Naive B cell (primary cell): ENCODE measurements at regions not wholly inside any gene's neighbourhood (a gene's known extent, or its start where the extent isn't known, plus 50 kb on each side); places are given as distances from the start of the nearest gene placed in this dataset.
"Not testable (repeated sequence)": the region's sequence is repeated elsewhere in the genome, so short reads cannot be mapped to it uniquely, and the experiment has no call there.

Experiments
- ATAC-seq, 2 donors: fragments of 150-1000 bp; cut with Tn5 transposase; 2 replicates each; pipeline ENCODE4 v1.10.0; 2021; ENCODE audit warnings: low read depth in 2 of 2, mild to moderate bottlenecking in 2 of 2, moderate library complexity in 2 of 2
- DNase-seq: peaks from one replicate; pipeline ENCODE4 v3.0.0; 2022
- H3K27ac Mint-ChIP-seq, 6 donors: one replicate each; pipeline ENCODE4 v1.8.0; 2020 to 2022; ENCODE audit warnings: mild to moderate bottlenecking in 6 of 6, mixed read lengths in 6 of 6, moderate library complexity in 5 of 6, inconsistent platforms in 2 of 6
- H3K27me3 Mint-ChIP-seq, 3 donors: one replicate each; pipeline ENCODE4 v1.8.0; 2021 to 2022; ENCODE audit warnings: mixed read lengths in 3 of 3, mild to moderate bottlenecking in 1 of 3
- H3K36me3 Mint-ChIP-seq, 2 donors: one replicate each; pipeline ENCODE4 v1.8.0; 2020 to 2022; ENCODE audit warnings: mixed read lengths in 2 of 2, inconsistent platforms in 1 of 2, mild to moderate bottlenecking in 1 of 2
- H3K4me1 Mint-ChIP-seq, 3 donors: one replicate each; pipeline ENCODE4 v1.8.0; 2020 to 2022; ENCODE audit warnings: mixed read lengths in 3 of 3, inconsistent platforms in 1 of 3, mild to moderate bottlenecking in 1 of 3, moderate library complexity in 1 of 3
- H3K4me3 Mint-ChIP-seq, 8 donors: one replicate each; pipeline ENCODE4 v1.8.0; 2020 to 2022; ENCODE audit warnings: mild to moderate bottlenecking in 8 of 8, mixed read lengths in 8 of 8, moderate library complexity in 8 of 8, inconsistent platforms in 2 of 8
- H3K9me3 Mint-ChIP-seq, 7 donors: one replicate each; pipeline ENCODE4 v1.8.0; 2020 to 2022; ENCODE audit warnings: mixed read lengths in 7 of 7, mild to moderate bottlenecking in 5 of 7, inconsistent platforms in 2 of 7, moderate library complexity in 1 of 7

DNA sequence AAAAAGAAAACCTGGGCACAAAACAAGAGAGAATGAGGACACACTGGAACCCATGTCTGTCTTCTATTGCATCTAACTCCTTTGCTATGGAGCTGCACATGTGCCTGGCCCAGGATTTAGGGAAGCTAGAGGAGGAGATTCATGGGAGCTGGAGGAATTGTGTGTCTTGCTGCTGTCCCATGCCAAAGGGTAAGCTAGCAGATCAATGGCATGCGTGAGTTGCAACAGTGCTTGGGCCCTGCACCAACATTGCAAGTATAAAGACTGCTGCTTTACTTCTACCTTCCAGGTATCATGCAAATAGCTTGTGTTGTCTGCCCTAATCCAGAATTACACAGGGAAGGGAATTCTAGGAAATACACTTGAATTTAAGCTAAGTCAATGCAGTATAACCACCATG is 196.4 kb upstream of the IGF1 start:
- H3K4me3 Mint-ChIP-seq = no peak overlapping the region
- peaks cover 7 to 10% of the 10 kb centered on the region in 2 donors for H3K36me3 Mint-ChIP-seq
- H3K4me1 Mint-ChIP-seq = no peaks in the 10 kb centered on the region
- H3K9me3 Mint-ChIP-seq = peaks cover 8 to 35% (median 15%) of the 10 kb centered on the region in 7 donors
- peaks cover 11 to 25% (median 19%) of the 10 kb centered on the region in 3 donors for H3K27me3 Mint-ChIP-seq
- ATAC-seq (no peak), DNase-seq (no peak)
- no peak overlapping the region for H3K27ac Mint-ChIP-seq

DNA sequence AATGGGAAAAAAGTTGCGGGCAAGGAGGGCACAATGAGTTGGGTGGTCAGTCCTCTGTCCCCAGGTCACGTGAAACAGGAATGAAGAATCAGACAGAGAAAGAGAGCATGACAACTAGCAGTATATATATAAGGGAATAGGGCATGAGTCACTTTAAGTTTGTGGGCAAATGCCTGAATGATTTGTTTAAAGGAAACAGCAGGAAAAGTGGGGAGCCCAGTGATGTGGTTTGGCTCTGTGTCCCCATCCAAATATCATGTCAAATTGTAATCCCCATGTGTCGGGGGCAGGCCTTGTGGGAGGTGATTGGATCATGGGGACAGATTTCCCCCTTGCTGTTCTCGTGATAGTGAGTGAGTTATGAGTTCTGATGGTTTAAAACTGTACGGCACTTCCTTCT is 195.3 kb upstream of the IGF1 start:
- Mint-ChIP-seq H3K9me3 (peaks cover 8 to 36% (median 15%) of the 10 kb centered on the region in 7 donors), H3K36me3 (peaks cover 7 to 10% of the 10 kb centered on the region in 2 donors)

DNA sequence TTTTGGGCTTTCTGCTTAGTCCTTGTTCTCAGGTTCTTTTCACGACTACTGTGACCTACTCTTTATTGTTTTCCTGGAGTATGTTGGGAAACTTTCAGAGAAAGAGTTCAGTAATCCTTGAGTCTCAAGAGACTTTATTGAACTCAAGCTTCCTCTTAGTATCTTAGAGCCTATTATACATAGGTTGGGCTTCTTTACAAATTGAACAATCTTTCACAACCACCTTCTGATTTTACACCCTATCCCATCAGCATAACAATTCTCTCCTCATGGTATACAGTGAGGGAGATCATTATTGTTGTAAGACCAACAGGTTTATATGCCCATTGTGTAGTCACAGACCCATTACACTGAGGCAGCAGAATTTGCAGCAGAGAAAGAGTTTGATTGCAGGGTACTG is 193.2 kb upstream of the IGF1 start:
- Mint-ChIP-seq H3K4me3 (no peak overlapping the region), H3K36me3 (peaks cover 7 to 10% of the 10 kb centered on the region in 2 donors), H3K27ac (no peak overlapping the region), H3K27me3 (peaks cover 14 to 36% (median 22%) of the 10 kb centered on the region in 3 donors), H3K9me3 (peaks cover 8 to 28% (median 13%) of the 10 kb centered on the region in 7 donors), H3K4me1 (no peaks in the 10 kb centered on the region)
- DNase-seq (no peak), ATAC-seq (no peak)

More for the DNA sequence above, 195.3 kb upstream of the IGF1 start:
- Mint-ChIP-seq H3K27me3 (peaks cover 8 to 31% (median 19%) of the 10 kb centered on the region in 3 donors), H3K4me3 (no peak overlapping the region), H3K27ac (peak overlapping the region in 2 of 6 donors; percentile 5 to 29), H3K4me1 (no peaks in the 10 kb centered on the region)
- DNase-seq (no peak), ATAC-seq (no peak)

DNA sequence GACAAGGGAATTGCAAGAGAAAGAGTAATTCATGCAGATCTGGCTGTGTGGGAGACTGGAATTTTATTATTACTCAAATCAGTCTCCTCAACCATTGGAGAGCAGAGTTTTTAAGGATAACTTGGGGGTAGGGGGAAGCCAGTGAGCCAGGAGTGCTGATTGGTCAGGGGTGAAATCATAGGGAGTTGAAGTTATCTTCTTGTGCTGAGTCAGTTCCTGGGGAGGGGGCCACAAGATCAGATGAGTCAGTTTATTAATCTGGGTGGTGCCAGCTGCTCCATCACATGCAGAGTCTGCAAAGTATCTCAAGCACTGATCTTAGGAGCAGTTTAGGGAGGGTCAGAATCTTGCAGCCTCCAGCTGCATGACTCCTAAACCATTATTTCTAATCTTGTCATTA is 191.8 kb upstream of the IGF1 start:
- not testable (repeated sequence) for ATAC-seq, H3K4me1 Mint-ChIP-seq, H3K4me3 Mint-ChIP-seq, H3K36me3 Mint-ChIP-seq, DNase-seq
- Mint-ChIP-seq H3K27ac (peak overlapping the region in 1 of 6 donors; percentile 34), H3K9me3 (peaks cover 7 to 26% (median 13%) of the 10 kb centered on the region in 7 donors), H3K27me3 (peaks cover 23 to 48% (median 24%) of the 10 kb centered on the region in 3 donors)

DNA sequence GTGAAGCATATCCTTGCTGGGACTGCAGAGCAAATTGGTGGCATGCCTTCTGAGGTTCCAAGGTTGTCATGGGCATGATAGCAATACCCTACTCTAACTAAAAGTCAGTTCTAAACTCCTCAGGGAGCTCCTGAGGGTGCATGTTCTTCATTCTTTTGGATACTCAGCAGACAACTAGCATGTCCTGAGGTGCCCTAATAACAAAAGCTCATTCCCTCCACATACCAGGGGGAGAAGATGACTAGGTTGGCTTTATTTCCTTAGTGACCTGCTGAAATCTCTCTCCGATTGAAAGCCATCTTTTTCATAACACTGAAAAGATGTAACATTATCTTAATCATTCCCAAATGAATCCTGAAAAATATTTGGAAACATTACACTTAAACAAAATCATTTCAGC is 188.7 kb upstream of the IGF1 start:
- no peak for ATAC-seq
- H3K27me3 Mint-ChIP-seq = peaks cover 30 to 46% (median 40%) of the 10 kb centered on the region in 3 donors
- H3K36me3 Mint-ChIP-seq = peaks cover 7 to 8% of the 10 kb centered on the region in 2 donors
- no peaks in the 10 kb centered on the region for H3K4me1 Mint-ChIP-seq
- no peak for DNase-seq
- no peak overlapping the region for H3K4me3 Mint-ChIP-seq
- H3K9me3 Mint-ChIP-seq = peaks cover 6 to 19% (median 10%) of the 10 kb centered on the region in 7 donors
- no peak overlapping the region for H3K27ac Mint-ChIP-seq

DNA sequence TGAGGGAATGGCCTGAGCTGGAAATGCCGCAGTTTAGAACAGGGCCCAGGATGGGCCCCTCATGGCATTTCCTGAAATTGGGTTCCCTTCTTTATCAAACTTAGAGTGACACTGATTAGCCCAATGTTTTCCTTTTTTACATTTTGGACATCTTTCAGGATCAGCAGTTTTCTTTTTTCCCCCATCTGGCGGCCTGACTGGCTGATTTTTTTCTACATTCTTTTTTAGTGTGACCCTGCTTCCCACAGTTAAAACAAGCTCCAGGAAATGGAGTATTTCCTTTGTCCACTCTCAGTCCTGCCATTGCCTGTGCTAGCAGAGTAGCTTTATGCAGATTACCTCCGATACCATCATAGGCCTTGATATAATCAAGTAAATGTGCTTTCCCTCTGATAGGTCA is 185.8 kb upstream of the IGF1 start:
- not testable (repeated sequence) for ATAC-seq, H3K4me3 Mint-ChIP-seq, DNase-seq, H3K36me3 Mint-ChIP-seq, H3K4me1 Mint-ChIP-seq, H3K27ac Mint-ChIP-seq
- H3K9me3 Mint-ChIP-seq = peaks cover 0 to 17% (median 0%) of the 10 kb centered on the region in 7 donors
- peaks cover 41 to 50% (median 44%) of the 10 kb centered on the region in 3 donors for H3K27me3 Mint-ChIP-seq

DNA sequence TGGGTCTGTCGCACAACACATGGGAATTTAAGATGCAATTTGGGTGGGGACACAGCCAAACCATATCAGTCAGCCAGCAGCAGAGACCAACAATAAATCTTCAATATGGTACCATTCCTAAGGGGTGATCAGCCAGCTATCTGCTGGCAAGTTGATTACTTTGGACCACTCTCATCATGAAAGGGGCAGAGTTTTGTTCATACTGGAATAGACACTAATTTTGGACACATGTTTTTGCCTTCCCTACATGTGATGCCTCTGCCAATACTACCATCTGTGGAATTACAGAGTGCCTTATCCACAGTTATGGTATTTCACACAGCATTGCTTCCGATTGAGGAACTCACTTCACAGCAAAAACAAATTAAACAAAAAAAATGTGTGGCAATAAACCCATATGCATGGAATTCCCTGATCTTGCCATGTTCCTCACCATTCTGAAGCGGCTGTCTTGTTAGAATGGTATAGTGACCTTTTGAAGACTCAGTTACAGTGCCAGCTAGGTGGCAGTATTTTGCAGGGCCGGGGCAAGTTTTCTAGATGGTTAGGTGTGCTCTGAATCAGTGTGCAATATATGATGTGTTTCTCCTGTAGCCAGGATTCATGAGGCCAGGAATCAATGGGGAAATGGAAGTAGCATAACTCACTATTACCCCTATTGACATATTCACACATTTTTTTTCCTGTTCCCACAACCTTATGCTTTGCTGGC is 179.0 kb upstream of the IGF1 start:
- Mint-ChIP-seq H3K27me3 (peaks cover 10 to 16% (median 13%) of the 10 kb centered on the region in 3 donors), H3K9me3 (peaks cover 7 to 48% (median 18%) of the 10 kb centered on the region in 7 donors), H3K4me3 (no peak overlapping the region), H3K27ac (no peak overlapping the region), H3K4me1 (no peaks in the 10 kb centered on the region), H3K36me3 (peaks cover 0 to 12% of the 10 kb centered on the region in 2 donors)
- no peak for DNase-seq
- no peak for ATAC-seq

DNA sequence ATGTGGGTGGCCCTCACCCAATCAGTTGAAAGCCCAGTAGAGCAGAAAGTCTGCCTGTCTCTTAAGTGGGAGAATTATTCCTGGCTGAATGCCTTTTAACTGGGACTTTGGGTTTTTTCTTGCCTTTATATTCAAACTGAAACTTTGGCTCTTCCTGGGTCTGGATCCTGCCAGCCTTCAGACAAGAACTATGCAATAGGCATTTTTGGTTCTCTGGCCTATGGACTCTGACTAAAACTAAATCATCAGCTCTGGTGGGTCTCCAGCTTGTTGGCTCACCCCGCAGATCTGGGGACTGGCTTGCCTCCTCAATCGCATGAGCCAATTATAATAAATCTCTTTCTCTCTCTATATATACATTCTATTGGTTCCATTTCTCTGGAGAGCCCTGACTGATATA is 173.0 kb upstream of the IGF1 start:
- ATAC-seq (no peak), DNase-seq (no peak)
- Mint-ChIP-seq H3K27me3 (no peaks in the 10 kb centered on the region), H3K27ac (no peak overlapping the region), H3K36me3 (peaks cover 0 to 5% of the 10 kb centered on the region in 2 donors), H3K9me3 (peaks cover 2 to 19% (median 9%) of the 10 kb centered on the region in 7 donors), H3K4me1 (no peaks in the 10 kb centered on the region), H3K4me3 (no peak overlapping the region)

DNA sequence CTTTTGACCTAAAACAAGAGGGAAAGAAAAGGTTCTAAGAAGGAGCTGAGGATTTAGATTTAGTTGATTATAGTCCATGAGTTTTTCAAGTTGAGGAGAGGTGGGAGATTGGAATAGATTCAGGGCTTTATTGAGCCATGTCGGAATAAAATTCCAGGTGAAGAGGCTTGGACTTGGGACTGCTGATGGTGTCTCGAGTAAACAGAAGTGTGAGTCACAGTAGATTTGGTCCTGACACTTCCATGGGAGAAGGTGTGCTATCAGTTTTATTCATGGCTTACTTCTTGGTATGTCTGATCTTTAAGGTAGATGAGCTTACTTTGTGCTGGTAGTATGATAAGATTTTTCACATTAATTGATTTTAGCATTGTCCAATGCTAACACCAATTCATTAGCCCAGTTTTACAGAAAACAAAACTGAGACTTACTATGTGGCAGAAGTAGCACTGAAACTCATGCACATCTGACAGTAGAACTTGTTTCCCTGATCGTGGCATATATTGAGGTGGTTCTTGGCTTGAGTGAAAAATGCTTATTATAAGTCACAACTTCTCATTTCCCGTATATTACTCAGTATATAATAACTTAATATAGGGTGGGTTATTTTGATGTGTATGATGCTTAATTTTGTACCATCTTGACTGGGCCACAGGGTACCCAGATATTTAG is 172.4 kb upstream of the IGF1 start:
- Mint-ChIP-seq H3K9me3 (peaks cover 0 to 14% (median 3%) of the 10 kb centered on the region in 7 donors), H3K27ac (no peak overlapping the region), H3K4me3 (no peak overlapping the region), H3K36me3 (no peaks in the 10 kb centered on the region), H3K27me3 (peaks cover 0 to 4% (median 0%) of the 10 kb centered on the region in 3 donors), H3K4me1 (no peaks in the 10 kb centered on the region)
- ATAC-seq (no peak), DNase-seq (no peak)

DNA sequence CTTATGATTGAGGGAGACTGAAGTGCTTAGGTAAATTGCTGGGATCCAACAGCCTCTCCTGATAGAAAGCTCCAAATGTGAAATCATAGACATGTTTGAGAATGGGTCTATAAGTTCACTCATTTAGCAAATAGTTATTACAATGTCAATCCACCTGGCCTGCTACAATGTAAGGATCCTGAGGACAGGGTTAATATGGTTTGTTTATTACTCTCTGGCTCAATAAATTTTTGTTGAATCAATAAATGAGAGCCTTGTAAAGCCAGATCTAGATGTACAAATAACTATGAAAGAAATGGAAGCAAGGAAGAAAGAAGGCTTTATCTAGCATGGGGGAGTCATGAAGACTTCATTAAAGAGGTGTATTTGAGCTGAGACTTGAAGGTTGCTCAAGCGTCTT is 165.6 kb upstream of the IGF1 start:
- H3K27me3 Mint-ChIP-seq = peaks cover 8 to 21% (median 9%) of the 10 kb centered on the region in 3 donors
- ATAC-seq = no peak
- peaks cover 0 to 10% (median 2%) of the 10 kb centered on the region in 7 donors for H3K9me3 Mint-ChIP-seq
- no peak overlapping the region for H3K27ac Mint-ChIP-seq
- H3K36me3 Mint-ChIP-seq = no peaks in the 10 kb centered on the region
- H3K4me3 Mint-ChIP-seq = no peak overlapping the region
- no peaks in the 10 kb centered on the region for H3K4me1 Mint-ChIP-seq
- DNase-seq = no peak

DNA sequence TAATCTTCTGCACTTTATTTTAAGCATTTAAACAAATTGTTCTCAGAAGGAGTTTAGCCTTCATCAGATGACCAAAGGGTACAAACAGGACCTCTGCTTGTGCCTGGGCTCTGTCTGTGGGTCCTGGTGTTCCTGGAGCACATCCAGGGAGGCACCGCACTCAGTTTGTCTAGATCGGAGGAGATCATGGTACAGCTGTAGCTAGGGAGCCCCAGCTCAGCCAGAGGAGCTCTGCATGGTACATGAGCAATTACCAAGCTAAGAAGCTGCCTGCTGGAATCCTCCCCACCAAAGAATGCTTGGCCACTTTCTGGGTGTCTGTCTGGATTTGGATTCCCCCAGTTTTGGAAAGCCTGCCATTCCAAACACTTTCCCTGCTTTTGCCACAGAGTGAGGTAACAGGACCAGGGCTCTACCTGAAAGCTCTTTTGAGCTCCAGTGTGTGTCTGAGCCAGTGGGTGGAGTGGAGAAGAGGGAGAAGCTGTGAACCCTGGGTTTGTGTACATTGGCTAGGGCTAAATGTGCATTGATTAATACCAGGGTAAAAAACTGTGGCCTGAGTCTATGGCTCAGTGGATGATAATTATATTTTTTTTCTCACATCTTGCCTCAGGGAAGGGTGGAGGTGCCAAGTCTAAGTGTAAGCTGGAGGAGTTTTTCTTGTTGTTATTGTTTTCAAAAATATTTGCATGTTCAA is 163.7 kb upstream of the IGF1 start:
- peaks cover 8 to 21% (median 9%) of the 10 kb centered on the region in 3 donors for H3K27me3 Mint-ChIP-seq
- ATAC-seq (no peak), DNase-seq (no peak)
- H3K4me1 Mint-ChIP-seq = no peaks in the 10 kb centered on the region
- H3K36me3 Mint-ChIP-seq = no peaks in the 10 kb centered on the region
- no peak overlapping the region for H3K27ac Mint-ChIP-seq
- H3K4me3 Mint-ChIP-seq = no peak overlapping the region
- peaks cover 3 to 28% (median 8%) of the 10 kb centered on the region in 7 donors for H3K9me3 Mint-ChIP-seq

DNA sequence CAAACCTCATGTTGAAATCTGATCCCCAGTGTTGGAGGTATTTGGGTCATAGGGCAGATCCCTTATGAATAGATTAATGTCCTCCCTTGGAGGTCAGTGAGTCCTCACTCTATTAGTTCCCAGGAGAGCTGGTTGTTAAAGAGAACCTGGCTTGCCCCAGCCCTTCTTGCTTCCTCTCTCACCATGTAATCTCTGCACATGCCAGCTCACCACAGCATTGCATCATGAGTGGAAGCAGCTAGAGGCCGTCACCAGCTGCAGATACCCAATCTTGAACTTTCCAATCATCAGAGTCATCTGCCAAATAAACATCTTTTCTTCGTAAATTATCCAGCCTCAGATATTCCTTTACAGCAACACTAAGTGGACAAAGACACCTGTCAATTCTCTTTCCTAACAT is 161.8 kb upstream of the IGF1 start:
- H3K36me3 Mint-ChIP-seq = no peaks in the 10 kb centered on the region
- H3K27ac Mint-ChIP-seq = no peak overlapping the region
- H3K27me3 Mint-ChIP-seq = peaks cover 4 to 21% (median 8%) of the 10 kb centered on the region in 3 donors
- no peak overlapping the region for H3K4me3 Mint-ChIP-seq
- no peak for ATAC-seq
- DNase-seq = no peak
- no peaks in the 10 kb centered on the region for H3K4me1 Mint-ChIP-seq
- H3K9me3 Mint-ChIP-seq = peaks cover 3 to 29% (median 9%) of the 10 kb centered on the region in 7 donors

DNA sequence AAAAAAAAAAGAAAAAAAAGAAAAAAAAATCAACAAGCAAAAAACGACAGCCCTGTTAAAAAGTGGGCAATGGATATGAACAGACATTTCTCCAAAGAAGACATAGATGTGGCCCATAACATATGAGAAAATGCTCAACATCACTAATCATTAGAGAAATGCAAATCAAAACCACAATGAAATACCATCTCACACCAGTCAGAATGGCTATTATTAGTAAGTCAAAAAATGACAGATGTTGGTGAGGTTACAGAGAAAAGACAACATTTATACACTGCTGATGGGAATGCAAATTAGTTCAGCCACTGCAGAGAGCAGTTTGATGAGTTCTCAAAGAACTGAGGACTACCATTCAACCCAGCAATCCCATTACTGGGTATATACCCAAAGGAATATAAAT is 160.3 kb upstream of the IGF1 start:
- ATAC-seq, H3K4me3 Mint-ChIP-seq, H3K27ac Mint-ChIP-seq, H3K4me1 Mint-ChIP-seq, H3K27me3 Mint-ChIP-seq, H3K36me3 Mint-ChIP-seq, DNase-seq: not testable (repeated sequence)
- peaks cover 3 to 29% (median 9%) of the 10 kb centered on the region in 7 donors for H3K9me3 Mint-ChIP-seq
